GM18498 (cell line): ENCODE measurements at regions not wholly inside any gene's neighbourhood (a gene's known extent, or its start where the extent isn't known, plus 50 kb on each side); places are given as distances from the start of the nearest gene placed in this dataset.
"Not testable (repeated sequence)": the region's sequence is repeated elsewhere in the genome, so short reads cannot be mapped to it uniquely, and the experiment has no call there.

Source experiments
- ATAC-seq: cut with Tn5 transposase; IDR thresholded peaks from one replicate; pipeline ENCODE4 v1.9.1; 2021; ENCODE audit warnings: mild to moderate bottlenecking, moderate library complexity; ENCODE audit not compliant: unreplicated experiment

DNA sequence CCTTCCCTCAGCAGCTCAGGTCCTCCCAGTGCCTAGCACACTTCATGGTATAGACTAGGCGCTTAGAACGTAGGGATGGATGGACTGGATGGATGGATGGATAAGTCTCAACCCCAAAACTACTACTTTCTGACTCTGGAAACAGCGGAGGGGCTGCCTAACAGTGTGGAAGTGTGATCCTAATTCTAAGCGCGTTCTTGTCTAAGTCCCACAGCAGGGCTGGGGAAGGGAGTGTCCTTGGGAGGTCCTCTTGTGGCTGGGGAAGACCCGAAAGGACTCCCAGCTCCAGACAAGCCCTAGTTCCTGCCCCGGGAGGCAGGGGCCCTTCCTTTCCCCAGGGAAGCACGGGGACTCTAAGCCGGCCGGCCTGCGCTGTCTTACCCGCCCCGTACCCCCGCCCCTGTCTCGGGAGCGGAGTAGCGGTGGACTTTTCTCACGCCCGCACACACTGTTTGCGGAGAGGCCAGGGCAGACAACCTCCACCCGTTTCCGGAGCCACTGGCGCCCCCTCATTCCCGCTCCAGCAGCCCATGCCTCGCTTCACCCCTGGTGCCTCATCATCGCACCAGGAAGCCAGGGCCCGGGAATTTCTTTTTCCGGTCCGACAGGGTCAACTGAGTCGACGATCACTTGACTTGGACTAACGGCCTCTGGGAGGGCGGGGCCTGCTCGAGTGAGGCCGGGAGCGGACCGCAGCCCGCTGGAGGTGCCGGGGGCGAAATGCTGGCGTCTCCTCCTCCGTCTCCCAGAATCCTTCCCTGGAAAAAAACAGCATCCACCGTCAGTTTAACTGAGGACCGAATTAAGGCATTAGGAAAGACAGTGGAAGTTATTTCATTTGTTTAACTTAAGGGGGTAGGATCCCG is 133.3 kb downstream of the TBC1D2B start:
- no peak for ATAC-seq

DNA sequence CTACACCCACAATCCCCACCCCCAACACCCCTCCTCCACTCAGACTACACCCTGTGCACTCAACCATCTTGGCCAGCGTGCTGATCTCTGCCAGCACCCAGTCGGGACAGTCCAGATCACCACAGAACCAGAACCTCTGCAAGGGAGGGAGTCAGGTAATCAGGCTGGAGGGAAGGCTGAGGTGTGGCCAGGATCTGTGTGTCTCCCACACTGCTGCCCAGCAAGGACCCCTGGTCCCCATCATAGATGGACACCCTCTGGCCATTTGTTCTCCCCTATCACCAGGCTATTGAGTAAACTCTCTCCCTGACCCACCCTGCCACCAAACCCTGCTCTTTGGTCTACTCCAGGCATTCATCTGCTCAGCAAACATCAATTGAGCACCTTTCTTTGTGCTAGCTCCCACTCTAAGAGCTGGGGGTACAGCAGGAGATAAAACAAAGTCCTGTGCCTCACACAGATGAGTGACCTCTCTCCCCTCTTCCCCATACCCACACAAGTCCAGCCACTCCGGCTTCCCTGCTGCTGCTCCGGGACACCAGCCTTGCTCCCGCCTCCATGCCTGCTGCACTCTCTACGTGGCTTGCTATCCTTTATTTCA is 134.8 kb downstream of the TBC1D2B start:
- ATAC-seq = no peak

DNA sequence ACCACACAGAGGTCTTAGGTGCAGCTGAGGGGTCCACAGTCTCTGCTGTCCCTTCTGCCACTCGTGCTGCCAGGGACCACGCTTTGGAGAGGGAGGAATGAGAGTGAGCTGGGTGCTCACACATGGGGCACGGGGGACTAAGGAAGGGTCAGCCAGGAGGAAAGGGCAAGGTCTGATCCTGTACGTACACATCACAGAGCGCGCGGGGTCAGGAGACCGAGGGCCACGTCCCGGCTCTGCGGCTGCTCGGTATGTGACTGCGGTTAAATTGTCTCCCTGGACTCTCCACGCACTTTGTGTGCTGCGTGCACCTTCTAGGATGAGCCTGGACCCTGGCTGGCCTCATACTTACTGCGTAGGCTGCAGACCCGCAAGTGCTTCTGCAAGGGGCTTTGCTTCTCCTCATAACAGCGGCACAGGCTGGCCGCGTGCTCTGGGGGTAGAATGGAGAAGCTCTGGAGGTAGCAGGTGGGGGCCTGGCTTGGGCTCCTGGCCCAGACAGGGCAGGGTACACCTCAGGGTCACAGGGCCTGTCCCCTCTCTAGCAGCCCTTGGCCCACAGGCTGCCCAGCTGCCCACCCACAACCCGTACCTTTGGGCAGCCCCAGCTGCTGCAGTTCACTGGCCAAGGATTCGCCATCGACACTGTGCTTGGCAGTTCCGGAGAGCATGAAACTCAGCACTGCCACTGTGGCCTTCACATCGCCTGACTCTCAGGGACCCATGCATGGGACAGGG is 136.3 kb downstream of the TBC1D2B start:
- ATAC-seq = not testable (repeated sequence)

DNA sequence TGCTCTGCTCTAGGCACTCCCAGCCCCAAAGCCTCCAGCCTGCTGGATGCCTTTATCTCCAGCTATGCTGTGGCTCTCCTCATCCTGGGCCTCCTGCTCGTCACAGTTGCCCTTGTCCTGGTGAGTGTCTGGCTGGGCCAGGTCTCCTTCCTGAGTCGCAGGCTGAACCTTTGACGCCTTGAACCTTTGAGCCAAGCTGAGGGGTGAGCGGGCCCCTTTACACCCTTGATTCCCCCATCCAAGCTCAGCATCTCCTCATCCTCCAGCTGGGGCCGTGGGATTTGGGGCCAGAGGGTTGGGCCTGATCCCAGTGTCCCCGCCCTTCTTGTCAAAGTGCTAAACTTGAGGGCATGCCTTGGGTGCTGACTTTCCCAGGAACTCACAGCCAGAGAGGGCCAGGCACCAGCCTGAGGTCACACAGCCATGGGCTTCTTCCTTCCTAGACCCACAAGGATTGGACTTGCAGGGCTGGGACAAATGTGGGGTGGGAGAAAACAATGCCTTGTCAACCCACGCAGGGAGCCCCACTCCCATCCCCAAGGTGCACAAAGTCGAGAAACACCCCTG is 137.0 kb downstream of the TBC1D2B start:
- ATAC-seq = no peak

DNA sequence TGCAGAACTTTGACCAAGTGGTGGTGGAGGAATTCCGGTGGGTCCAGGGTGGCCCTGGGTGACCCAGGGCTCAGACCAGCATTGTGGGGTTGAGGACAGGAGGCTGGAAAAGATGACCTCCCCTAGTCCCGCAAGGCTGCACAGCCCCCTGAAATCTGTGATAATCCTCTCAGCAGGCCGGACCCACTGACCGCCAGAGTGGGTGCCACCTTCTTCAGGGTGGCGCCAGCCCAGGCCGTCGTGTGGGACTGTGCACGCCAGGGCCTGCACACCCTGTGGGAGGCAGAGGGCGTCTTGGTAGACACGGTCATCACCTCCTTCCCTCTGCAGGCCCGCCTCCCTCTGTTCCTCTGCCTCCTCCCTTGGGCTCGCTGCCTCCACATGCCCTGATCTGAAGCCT is 137.7 kb downstream of the TBC1D2B start:
- ATAC-seq = no peak

DNA sequence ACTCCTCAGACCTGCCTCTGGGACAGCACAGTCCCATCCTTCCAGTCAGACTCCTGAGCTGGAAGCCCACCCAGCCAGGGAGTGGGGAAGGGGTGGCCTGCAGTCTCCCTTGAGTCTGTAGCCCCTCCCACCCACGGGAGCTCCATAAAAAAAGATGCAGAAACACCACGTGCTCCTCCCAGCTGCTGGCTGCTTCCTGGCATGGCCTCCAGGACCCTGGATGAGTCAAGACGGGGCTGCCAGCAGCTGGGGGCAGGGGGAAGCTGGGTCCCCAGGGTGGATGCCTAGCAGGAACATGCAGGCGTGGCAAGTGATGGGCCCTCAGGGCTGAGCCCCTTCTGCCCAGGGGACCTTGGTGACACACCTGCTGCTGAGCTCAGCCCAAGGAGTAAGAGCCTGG is 138.5 kb downstream of the TBC1D2B start:
- ATAC-seq = not testable (repeated sequence)

DNA sequence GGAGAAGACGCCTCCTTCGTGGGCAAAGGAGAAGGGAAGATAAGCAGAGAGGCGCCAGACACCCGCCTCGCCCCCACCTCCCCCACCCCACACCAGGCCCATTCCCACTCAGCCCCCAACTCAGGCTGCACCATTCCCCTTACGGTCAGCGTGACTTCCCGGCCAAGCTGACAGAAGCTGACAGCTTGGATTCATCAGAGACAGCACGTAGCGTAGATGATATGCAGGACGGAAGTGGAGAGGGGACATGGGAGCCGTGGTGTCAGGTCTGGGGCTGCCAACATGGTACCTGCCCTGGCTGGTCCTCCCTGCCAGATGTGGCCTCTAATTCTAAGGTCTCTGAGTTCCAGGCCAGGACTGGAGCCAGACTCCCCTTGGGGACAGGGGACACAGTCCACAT is 139.0 kb downstream of the TBC1D2B start:
- not testable (repeated sequence) for ATAC-seq

DNA sequence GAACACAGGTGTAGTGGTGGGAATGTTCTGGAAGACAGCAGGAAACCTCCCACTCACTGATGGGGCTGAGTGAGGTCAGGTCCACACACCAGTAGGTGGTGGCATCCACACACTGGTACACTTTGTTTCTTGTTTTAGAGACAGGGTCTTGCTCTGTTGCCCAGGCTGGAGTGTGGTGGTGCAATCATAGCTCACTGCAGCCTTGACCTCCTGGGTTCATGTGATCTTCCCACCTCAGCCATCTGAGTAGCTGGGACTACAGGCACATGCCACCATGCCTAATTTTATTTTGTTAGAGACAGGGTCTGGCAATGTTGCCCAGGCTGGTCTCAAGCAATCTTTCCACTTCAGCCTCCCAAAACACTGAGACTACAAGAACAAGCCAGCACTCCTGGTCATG is 140.9 kb downstream of the TBC1D2B start:
- not testable (repeated sequence) for ATAC-seq

DNA sequence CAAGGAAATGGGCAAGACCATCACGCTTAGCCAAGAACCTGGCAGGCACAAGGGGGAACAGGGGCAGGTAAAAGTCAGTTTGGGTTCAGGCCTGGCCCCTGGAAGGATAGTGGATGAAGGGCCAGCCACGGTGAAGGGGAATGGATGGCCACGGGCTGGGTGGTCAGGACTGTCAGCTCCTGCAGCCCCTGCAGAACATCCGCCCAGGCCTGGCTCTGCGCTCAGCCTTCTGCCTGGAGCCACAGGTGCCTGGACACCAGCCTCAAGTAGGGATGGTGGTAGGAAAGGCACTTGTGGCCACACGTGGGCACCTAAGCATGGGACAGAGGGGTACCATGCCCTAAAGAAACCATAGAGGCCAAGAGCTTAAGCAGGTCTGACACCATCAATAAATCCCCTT is 143.0 kb downstream of the TBC1D2B start:
- ATAC-seq = not testable (repeated sequence)

DNA sequence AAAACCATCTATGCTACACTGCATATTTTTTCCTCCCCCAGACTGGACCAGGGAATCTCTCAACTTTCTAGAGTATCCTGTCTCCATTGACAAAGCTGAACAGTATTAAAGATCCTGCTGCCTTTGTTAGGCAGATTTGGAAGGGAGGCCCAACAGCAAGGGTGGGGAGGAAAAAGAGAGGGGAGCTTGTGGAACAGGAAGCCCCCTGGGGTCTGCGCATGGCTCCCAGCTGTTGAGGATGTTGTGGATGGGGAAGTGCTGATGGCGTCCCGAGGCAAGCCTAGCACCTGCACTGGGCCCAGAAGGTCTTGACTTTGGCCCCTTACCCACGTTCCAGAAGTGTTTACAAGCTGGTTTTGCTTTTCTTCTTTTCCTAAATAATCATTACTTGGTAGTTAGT is 146.6 kb downstream of the TBC1D2B start:
- not testable (repeated sequence) for ATAC-seq

DNA sequence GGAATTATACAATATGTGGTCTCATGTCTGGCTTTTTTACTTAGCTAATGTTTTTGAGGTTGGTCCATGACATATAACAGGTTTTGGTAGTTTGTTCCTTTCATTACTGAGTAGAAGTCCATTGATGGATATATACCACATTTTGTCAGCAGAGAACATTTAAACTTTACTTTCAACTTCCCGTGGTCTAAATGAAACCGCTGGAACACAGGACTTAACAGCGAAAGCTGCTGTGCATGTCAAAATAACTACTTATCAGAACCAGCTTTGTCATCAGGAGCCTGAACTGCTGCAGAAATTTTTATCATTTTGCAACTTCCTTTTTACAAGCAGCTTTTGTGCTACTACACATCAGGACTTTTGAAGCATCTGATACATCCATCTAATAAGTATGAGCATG is 147.0 kb downstream of the TBC1D2B start:
- ATAC-seq = not testable (repeated sequence)

DNA sequence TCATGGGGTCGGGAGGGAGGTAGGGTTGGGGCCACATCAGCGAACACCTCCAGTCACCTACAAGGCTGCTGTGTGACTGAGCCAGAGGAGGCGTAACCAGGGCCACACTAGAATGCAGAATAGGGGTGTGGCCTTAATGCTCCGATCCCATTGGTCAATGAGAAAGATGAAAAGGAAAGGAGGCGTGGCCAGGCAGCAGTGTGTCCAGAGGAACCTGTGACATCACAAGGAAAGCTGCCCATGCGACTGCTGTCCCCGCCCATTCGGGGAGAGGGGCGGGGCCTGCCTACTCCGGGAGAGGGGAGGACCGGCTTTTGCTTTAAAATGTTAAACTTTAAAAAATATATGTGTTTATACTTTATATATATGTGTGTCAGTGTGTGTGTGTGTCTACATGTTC is 150.7 kb downstream of the TBC1D2B start:
- not testable (repeated sequence) for ATAC-seq

DNA sequence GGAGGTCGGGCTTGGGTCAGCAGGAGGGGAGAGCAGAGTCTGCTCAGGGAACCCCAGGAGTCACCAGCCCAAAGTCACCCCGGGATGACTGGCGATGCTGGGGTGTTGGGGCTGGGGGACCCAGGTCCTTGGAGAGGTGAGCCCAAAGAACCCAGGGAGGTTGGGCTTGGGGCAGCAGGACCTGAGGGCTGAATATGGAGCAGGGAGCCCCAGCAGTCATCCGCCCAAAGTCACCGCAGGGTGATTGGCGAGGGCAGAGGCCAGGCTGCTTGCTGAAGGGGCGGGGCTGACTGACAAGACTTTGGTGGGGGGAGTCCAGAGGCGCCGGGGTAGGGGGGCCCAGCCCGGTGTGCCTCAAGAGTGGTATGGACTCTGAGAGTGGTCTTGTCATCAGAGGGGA is 151.2 kb downstream of the TBC1D2B start:
- ATAC-seq = not testable (repeated sequence)

DNA sequence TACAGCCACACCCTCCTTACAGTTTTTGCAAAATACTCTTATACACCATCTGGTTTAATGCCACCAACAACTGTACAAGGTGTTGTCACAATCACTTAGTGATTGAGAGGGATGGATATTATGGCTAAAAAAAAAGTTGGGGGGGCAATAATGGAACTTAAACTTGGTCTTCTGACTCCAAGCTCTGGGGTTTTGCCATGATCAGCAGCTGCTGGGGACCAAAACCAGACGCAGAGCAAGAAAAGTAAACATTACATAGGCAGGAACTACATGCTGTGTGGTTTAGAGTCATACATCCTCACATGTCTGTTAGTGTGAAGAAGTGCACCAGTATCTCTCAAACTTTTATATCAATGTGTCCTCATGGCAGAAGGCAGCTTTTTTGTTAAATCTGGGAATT is 152.4 kb downstream of the TBC1D2B start:
- ATAC-seq = not testable (repeated sequence)

DNA sequence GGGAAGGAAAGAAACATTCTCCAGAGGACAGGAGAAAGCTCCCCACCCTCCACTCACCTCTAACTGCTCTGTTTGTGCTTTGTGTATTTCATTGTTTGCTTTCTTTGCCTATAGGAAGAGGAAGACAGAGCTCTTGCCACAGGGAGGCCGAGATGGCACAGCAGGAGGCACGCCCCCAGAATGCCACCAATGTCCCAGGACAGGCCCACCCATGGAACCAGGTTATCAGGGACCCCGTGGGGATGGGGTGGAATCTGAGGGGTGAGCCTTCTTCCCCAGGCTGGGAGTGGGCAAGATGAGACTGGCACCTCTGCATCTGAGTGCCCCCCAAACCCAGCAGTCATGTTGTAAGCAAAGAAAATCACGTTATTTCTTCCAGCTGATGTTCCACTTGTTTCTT is 155.8 kb downstream of the TBC1D2B start:
- no peak for ATAC-seq

DNA sequence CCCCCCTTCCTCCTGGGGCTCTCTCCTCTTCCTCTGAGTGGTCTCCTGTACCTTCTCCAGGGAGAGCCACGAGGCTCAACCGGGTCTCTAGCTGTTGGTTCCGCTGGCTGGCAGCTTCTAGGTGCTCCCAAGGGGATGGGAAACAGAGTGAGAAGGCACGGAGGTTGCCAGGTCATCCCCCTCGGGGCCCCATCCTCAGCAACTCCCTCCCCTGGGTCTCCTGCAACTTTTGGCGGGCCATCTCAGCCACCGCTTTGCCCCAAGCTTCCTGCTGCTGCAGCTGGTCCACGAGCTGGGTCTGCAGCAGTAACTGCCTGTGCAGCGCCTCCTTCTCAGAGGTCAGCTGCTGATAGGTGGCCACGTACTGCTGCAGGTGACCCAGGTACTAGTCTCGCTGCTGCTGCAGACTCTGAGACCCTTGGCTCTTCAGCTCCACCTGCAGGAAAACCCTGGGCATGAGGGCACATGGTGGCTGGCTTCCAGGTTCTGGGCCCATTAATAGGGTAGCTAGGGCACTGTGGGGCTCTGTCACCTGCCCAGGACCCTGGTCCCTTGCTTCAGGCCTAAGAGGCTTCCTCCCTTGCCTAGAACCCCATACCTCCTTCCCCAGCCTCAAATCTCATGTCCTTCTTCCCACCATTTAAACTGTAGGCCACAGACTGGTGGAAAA is 160.4 kb downstream of the TBC1D2B start:
- not testable (repeated sequence) for ATAC-seq

DNA sequence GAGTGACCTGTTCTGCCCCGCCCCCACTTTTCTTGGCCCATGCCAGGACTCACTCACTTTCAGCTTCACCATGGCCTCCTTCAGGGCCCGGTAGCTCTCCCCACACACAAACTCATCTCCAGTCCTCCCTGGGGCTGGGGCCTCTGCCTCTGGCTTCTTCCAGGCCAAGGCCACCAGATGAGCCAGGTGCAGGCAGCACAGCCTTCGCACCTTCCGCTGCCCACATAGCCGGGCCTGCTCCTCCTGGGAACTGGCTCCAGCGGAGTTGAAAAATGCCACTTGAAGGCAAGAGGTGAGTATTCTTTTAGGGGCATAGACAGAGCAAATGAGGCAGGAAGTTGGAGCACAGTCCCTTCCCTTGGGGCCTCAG is 161.6 kb downstream of the TBC1D2B start:
- ATAC-seq = not testable (repeated sequence)

DNA sequence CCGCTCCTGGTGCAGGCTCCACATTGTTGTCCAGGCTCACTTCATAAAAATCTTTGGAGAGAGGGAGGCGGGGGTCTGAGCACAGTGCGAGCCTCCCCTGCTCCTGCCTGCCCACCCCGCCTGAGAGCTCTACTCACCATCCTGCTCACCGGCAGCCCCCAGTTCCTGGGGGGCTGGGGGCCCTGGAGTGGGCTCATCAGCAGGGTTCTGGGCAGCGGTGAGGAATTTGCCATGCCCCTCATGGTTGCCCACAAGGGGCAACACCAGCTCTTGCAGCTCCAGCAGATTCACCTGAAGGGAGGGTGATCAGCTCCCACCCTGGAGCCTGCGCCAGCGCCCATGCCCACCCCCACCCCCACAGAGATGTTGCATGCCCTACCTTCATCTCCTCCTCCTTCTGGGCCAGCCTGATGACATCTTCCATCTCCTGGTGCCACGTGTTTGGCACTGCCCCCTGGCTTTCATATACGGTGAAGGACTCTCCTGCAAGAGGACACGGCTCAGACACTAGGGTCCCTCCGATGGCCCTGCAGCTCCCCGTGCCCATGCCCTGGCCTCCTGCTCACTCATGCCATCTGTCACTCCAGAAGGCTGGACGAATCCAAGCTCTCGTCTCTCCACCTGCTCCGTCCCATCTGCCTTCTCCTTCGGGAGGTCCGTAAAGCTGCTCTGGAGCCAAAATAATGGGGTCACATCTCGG is 162.1 kb downstream of the TBC1D2B start:
- no peak for ATAC-seq

DNA sequence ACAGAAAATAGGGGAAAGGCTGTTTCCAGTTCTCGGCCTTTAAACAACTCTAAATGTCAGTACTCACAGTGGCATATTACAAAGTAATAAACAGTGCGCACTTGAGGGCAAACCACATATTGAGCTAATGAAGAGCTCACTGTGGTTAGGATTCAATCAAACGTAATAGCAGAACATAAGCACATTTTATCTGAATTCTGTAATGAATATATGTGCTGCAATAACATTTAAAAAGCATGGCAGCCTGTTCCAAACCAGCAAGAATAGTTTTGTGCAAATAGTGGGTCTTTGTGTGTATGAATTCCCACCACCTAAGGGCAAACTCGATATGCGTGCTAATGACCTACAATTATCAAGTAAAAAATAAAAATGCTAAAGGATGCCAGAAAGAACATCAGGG is 163.0 kb downstream of the TBC1D2B start:
- ATAC-seq = not testable (repeated sequence)
